ENCODE measurements at regions not wholly inside any gene's neighbourhood (a gene's known extent, or its start where the extent isn't known, plus 50 kb on each side); places are given as distances from the start of the nearest gene placed in this dataset.

- no peak for TF ChIP-seq EZH2 (IDR thresholded peaks at IDR 0.05; ENCODE audit: low read length)
- no peak for TF ChIP-seq CTCF (optimal IDR thresholded peaks at IDR 0.05 in 1 of 3, IDR thresholded peaks at IDR 0.05 in 1 of 3, conservative IDR thresholded peaks at IDR 0.05 in 1 of 3; ENCODE audit: extremely low read depth in 1 of 3, insufficient read depth in 2 of 3, low read length in 3 of 3)
These were observed 687.0 kb downstream of the NUP35 start for GRCh38 chr2:183811281-183811680.

Measured in keratinocyte (primary cell).